ENCODE measurements at regions not wholly inside any gene's neighbourhood (a gene's known extent, or its start where the extent isn't known, plus 50 kb on each side); places are given as distances from the start of the nearest gene placed in this dataset.
"Not testable (repeated sequence)": the region's sequence is repeated elsewhere in the genome, so short reads cannot be mapped to it uniquely, and the experiment has no call there.

DNA sequence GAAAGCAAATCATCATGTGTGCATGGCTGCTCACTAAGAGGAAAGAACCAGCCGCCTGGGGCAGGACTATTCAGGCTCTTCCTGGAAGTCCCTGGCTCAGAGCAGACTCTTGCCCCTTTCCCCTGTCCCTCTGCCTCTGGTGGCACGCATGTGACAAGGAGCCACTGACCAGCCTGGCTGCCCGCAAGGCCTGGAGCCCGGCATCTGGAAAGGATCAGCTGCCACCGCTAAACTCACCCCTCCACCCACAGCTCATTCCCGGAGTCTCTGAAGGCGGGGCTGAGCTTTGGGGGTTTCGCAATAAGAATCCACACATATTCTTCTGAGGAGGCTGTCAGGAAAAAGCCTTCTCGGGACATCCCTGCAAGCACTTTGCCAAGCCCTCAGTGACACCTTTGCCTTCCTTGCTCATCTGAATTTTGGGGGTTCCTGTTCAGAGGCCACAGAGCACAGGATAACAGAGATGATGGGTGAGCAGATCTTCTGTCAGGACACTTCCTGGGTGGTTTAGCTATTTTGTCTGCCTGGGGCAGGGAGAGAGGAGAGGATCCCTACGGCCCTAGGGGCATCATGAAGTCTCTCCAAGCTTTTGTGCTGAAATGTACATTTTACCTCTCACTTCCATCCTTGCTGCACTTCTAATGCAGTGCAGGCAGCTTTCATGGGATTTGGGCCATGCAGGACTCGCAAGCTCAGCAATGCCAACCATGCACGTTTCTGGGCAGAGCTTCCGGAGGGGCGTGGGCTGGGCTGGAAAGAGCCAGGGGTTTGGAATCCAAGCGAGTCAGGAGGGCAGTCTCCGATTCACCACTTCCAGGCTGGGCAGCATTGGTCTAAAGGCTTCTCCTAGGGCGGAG, 124.8 kb upstream of the MAP1LC3B2 start:
- peak; percentile 50 for DNase-seq

- DNase-seq, result no peak
Measured at GRCh38 chr12:116435984-116436383, 123.2 kb upstream of the MAP1LC3B2 start.

- no peak for DNase-seq
Measured at GRCh38 chr12:116436561-116437249, 122.5 kb upstream of the MAP1LC3B2 start.

GRCh38 chr12:116441292-116441691, 117.9 kb upstream of the MAP1LC3B2 start:
- no peak for DNase-seq

GRCh38 chr12:116442304-116442703, 116.9 kb upstream of the MAP1LC3B2 start:
- no peak for DNase-seq

DNA sequence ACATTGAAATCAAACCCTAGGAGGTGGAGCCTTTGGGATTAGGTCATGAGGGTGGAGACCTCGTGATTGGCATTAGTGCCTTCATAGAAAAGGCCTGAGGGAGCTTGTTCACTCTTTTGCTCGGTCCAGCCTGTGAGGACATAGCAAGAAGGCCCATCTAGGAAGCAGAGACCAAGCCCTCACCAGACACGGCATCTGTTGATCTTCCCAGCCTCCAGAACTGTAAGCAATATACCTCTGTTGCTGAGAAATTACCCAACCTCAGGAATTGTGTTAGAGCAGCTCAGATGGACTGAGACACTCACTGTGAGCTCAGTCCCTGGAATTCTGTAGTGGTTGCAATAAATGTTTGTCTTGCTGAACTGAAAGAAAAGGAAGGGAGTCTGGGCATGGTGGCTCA, 116.2 kb upstream of the MAP1LC3B2 start:
- DNase-seq, result no peak

DNA sequence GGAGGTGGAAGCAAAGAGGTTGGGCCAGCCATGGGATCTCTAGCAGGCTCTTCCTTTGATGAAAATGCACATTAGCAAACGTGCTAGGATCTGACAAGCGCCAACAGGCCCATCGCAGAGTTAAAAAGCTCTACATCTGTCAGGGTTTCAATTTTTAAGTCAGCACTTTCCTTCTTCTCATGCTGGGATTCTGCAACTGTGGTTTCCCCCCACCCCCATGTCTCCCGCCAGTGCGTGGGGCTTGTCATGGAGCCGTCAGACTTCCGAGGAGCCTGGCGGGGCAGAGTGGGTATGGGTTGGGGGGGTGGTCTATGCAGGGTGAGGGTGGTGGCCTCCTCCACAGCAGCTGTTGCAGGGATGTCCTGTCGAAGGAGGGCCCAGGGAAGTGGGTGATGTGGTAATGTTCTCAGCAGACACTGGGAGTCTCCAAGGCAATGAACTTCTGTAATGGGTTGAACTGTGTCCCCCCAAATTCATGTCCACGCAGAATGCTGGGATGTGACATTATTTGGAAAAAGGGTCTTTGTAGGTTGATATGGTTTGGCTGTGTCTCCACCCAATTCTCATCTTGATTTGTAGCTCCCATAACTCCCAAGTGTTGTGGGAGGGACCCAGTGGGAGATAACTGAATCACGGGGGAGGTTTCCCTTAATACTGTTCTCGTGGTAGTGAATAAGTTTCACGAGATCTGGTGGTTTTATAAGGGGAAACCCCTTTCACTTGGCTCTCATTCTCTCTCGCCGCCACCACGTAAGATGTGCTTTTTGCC, 115.2 kb upstream of the MAP1LC3B2 start:
- DNase-seq, result peak; percentile 60

DNA sequence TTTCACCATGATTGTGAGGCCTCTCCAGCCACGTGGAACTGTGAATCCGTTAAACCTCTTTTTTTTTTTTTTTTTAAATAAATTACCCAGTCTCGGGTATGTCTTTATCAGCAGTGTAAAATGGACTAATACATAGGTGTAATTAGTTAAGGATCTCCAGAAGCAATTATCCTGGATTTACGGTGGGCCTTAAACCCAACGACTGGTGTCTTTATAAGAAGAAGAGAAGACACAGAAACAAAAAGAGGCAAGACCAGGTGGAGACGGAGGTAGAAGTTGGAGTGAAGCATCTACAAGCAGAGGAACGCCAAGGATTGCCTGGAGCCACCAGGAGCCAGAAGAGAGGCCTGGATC, 114.6 kb upstream of the MAP1LC3B2 start:
- no peak for DNase-seq

DNA sequence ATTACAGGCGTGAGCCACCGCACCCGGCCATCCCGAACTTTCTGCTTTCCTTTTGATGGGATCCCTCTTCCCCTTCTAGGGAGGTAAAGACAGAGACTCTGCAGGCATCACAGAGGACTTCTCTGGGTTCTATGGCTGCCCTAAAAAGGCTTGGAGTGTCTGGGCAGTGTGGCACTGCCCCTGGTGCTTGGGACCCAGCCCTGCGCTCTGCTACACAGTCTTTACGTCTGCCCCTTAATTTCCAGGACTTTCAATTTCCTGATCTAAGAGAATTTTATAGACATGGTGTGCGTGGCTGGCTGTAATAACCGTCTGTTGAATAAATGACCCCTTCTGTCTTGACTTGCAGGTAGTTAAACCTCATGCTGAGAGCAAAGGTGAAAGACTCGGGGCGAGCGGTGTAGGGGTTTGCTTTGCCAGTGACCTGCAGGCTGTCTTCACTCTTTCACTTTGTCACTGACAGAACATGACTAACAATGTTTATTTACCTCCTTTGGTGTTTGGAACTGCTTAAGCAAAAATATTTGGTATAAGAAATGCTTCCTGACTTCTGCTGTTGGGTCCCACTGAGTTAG, 110.9 kb upstream of the MAP1LC3B2 start:
- no peak for DNase-seq

DNA sequence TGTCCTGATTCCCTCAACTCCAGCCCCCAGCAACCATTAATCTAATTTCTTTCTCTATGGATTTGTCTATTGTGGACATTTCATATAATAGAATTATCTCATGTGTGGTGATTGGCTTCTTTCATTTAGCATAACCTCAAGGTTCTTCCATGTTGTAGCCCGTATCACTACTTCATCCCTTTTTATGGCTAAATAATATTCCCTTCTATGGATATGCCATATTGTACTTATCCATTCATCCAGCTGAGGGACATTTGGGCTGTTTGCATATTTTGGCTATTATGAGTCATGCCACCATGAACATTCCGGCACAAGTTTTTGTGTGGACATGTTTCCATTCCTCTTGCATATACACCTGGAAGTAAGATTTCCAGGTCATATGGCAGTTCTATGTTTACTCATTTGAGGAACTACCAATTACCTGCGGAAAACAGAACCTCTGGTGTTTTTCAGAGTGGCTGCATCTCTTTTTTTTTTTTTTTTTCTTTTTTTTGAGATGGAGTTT, 108.7 kb upstream of the MAP1LC3B2 start:
- DNase-seq, result no peak

DNA sequence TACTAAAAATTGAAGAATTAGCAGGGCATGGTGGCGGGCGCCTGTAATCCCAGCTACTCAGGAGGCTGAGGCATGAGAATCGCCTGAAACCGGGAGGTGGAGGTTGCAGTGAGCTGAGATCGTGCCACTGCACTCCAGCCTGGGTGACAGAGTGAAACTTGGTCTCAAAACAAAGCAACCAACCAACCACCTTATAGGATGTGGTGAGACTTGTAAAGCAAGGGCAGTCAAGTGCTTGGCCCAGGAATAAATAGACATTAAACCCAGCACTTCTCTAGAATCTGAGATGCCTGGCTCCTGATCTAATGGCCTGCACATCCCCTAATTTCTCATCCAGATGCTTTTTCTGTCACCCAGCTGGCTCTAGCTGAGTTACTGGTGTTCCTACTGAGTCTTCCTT, 106.2 kb upstream of the MAP1LC3B2 start:
- not testable (repeated sequence) for DNase-seq

DNA sequence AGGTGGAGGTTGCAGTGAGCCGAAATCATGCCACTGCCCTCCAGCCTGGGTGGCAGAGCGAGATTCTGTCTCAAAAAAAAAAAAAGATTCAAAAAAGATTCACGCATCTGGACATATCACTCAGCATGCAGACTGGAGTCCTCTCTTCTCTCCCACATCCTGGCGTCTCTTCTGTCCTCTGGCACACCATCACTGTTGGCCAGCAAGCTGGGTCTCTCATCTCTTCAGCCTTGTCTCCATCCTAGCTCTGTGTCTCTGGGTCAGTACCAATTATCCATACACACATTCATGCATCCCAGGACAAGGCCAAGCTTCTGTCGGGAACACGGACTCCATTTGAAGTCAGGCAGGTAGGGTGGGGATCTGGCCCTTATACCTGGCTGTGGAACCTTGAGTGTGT, 105.5 kb upstream of the MAP1LC3B2 start:
- no peak for DNase-seq

GRCh38 chr12:116454076-116454475, 105.1 kb upstream of the MAP1LC3B2 start:
- DNase-seq, result no peak

- no peak for DNase-seq
Measured at GRCh38 chr12:116454950-116455447, 104.2 kb upstream of the MAP1LC3B2 start.

GRCh38 chr12:116455540-116456329, 103.4 kb upstream of the MAP1LC3B2 start:
- DNase-seq, result peak; percentile 63

- DNase-seq, result peak; percentile 31
Measured at GRCh38 chr12:116456330-116457082, 102.7 kb upstream of the MAP1LC3B2 start.

DNA sequence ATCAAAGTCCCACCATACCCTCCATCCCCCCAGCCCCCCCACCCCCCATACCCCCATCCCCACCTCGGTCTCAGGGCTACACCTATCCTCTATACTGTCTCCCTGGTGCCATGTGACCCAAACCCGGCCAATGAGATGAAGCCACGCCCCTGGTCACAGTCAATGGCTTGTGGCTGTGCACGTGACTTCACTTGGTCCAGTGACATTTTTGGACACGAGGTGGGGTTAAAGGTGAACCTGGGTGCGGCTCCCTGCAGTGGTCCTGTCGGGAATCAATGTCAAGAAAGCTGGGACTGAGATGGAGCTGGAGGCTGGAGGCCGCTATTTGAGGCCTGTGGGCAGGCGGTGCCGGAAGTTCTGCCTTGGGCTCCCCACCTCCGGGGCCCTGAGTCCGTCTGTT, 100.7 kb upstream of the MAP1LC3B2 start:
- no peak for DNase-seq

DNA sequence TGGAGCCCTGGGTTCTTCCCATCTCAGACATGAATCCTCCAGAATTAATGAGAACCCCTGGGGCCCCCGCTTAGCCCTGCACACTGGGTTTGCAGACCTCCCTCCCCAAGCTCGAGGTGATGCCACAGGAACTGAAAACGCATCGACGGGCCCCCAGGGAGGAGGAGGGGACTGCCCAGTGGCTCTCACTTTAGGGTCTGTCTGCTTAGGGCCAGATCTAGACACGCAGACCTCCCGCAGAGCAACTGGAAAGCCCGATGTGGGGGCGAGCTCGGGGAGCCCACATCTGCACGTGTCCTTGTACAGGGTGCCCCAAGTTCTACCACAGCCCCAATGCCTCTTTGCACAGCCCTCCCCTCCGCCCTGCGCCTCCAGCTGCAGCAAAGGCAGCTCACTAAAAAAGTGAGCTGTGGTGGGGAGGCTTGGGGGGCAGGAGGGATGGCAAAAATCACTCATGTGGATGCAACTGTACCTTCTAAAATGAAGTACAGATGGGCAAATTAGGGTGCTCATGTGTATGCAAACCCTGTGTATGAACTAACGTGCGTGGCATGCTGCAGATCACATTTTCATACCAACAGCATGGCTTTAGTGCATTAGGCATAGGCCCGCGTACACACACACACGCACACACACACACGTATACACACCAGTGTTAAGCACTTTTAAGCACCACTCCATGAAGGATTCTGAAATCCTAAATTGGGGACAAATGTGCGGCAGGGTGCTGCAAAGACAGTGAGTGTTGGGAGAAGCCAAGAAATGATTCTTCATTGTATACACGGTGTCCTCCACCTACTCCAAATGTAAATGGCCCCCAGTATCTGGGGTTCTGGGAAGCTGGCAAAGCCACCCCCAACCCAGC, 99.9 kb upstream of the MAP1LC3B2 start:
- DNase-seq, result no peak

DNA sequence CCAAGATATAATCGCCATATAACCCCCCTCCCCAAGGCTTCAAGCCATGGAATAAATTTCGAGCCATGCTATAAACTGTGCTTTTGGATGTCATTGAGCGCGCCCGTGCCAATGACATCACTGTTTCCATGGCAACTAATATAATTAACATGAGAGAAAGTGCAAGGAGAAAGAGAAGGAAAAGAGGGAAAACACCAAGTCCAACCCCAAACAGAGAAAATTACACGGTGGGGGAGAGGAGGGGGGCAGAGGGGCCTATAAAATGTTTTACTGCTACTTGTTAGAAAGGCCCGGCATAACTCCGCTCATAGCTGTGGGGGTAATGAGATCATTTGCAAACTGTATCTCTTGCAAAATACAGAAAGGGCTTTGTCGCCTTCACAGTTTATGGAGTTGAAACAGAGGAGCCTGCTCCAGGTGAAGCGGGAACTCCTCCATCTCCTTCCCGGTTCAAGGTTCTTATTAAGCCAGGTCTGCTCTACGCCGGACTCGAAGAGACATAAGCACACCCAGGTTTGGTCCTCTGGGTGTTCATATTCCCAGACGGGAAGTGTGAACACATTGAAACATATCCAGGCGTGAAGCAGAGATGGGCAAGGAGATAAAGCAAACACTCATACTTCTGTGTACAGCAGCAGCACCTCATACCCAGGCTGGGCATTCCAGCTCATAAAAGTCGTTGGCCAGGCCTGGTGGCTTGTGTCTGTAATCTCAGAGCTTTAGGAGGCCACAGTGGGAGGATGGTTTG, 99.1 kb upstream of the MAP1LC3B2 start:
- DNase-seq, result no peak

Data from hematopoietic multipotent progenitor cell treated with erythropoietin and hydrocortisone succinate and interleukin-3 and kit ligand, for 4 days (in vitro differentiated cells).